Stimulated activated CD8-positive, alpha-beta memory T cell treated with anti-CD3 and anti-CD28 coated beads, Interleukin-12 subunit alpha, Interleukin-12 subunit beta, amount 100 ng/mL, for 24 hours (primary cell): ENCODE measurements at regions not wholly inside any gene's neighbourhood (a gene's known extent, or its start where the extent isn't known, plus 50 kb on each side); places are given as distances from the start of the nearest gene placed in this dataset.

Source experiments
- DNase-seq: peaks from one replicate; pipeline ENCODE4 v3.0.0-alpha.2; 2020; ENCODE audit errors: extremely low read depth

DNA sequence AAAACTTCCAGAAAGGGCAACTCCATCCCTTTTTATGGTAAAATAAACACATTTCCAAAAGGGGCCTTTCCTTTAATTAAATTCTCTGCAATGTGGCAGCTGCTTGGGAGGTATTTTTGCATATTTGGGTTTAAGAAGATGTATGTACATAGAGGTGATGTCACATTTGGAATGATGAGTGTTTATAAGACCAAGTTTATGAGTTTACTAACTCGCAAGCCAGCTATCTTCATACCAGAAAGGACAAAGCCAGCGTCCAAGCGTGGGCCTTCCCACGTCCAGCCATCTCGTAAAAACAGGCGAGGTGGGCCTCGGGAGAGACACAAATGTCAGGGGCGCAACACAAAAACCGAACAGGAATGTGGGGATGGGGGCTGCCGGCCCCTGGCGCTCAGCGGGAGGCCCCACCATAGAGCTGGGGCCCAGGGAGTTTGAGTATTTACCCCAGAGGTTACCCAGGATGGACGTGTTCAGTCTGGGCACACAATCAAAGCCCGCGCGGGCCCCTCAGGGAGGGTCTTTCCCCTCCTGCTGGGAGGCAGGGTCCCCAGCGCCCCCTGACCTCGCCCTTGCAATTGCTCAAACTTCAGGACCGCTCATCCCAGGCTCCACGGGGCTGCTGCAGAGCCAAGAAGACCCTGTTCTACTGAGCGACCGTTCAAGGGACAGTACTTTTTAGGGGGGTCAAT is 137.3 kb downstream of the TWIST2 start:
- DNase-seq: no peak

- DNase-seq: no peak
Observed at GRCh38 chr2:238985931-238986446, 138.1 kb downstream of the TWIST2 start.

DNA sequence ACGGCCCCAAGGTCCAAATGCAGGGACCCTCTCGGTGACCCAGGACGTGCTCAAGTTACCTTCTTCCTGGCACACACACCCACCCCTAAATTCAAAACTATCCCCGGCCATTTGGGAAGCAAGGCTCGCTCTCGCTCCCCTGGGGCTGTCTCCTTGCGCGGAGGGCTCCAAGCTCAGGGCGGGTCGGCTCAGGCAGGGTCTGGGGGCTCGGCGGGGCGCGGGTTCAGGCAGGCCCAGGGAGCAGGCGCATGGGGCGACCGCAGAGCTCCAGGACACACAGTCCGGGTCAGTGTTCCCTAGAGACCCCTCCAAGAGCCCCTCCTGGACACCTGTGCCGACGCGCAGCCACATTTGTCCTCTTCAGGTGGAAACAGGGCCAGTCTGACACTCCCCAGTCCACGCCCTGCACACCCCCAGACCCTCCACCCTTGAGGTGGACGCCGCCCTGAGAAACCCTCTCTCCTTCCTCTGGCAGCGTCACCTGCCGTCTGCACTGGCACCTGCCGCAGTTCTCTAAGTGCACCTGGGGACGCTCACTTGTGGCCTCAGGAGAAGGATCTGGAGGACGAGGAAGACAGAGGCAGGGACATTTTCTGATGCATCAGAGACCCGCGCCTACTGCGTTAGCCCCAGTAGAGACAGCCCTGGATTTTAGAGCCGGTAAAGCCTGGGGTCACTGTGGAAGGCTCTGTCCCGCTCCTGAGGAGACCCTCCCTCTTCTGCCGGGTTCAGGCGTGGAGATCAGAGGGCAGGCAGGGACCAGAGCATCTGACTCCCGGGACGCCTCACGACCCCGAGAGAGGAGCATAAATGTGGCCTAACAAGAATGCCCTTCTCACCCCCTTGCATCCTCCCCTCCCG is 138.8 kb downstream of the TWIST2 start:
- DNase-seq: no peak

- DNase-seq: no peak
Observed at GRCh38 chr2:238987352-238987981, 139.6 kb downstream of the TWIST2 start.

- DNase-seq: no peak
Observed at GRCh38 chr2:238988105-238988504, 140.2 kb downstream of the TWIST2 start.

DNA sequence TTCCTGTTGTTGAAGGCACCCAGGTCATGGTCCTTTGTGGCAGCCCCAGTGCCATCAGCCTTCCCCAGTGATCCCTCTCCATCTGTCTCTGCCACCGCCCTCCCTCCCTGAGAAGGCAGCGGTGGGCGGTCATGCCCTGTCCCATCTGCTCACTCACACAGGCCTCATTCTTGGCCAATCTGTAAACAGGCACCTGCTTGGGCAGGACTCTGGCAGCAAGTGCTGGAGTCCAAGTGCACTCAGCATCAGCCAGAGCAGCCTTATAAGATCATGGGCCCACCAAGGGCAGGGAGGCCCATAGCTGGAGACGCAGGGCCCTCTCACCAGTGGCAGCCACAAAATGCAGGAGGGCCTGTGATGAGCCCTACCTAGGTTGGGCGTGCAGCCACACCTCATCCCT is 140.9 kb downstream of the TWIST2 start:
- DNase-seq: no peak

- no peak for DNase-seq
Observed at GRCh38 chr2:238989484-238989883, 141.6 kb downstream of the TWIST2 start.

DNA sequence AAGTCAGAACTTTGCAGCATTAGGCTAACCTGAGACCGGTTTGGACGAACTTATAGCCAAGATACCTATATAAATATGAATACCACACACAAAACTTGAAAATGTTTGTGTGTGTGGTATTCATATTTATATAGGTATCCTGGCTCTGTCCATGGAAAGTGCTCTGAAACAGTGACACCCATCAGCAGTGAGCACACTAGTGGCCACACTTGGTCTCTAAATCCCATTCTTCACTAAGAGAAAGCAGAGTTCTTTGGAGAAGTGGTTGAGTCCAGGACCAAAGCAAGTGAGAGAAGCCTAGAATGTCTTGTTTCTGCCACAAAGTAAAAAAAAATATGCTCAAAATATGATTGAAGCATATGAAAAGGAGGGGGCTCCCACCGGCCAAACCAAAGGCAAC is 146.5 kb downstream of the TWIST2 start:
- DNase-seq: no peak

DNA sequence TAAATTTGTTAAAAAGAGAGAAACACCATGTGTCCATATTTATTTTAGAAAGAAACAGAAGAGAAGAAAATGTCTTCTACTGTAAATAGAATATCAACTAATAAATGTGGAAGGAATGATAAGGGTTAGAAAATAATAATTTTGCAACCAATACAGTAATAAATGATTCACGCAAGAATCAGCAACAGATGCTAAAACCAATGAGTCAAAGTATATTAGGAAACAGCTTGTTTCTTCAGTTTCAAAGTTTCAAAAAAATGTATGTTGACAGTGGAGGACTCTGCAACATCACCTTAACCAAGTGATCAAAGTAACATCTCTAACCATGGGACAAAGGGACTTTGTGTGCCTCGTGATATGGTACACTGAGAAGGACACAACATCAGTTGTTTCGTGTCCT is 147.0 kb downstream of the TWIST2 start:
- no peak for DNase-seq

DNA sequence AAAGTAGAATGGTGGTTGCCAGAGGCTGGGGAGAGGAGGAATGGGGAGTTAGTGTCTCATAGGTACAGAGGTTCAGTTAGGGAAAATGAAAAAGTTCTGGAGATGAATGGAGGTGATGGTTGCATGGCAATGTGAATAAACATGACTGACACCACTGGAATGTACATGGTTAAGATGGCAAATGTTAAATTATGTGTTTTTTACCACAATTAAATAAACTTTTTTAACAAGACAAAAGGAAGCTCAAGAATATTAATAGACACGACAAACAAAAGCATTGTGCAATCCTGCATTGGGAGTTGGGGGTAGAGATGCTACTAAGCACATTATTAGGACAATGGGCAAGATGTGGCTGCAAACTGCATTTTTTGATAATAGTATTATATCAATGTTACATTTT is 147.7 kb downstream of the TWIST2 start:
- no peak for DNase-seq

- DNase-seq: no peak
Observed at GRCh38 chr2:238996331-238997136, 148.6 kb downstream of the TWIST2 start.

GRCh38 chr2:238997137-238997390 is 149.2 kb downstream of the TWIST2 start:
- no peak for DNase-seq

DNA sequence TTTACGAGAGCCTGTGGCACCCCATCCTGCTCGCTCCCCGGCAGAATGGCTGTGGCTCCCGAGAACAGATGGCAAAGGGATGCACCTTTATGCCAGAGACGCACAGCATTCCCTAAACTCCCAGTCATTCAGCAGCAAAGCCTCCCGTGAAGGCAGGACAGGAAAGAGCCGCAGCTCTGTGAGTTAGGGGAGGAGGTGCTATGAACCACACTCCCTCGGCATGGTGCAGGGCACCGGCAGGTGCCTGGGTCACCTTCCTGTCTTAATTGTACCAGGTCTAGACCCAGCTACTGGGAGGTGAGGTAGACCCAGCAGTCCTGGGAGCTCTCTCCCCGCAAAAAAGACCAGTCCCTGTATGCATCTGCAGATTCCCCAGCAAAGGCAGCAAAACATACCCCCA is 149.8 kb downstream of the TWIST2 start:
- no peak for DNase-seq
